ENCODE measurements at regions not wholly inside any gene's neighbourhood (a gene's known extent, or its start where the extent isn't known, plus 50 kb on each side); places are given as distances from the start of the nearest gene placed in this dataset.

GRCh38 chr3:55156851-55157650, 229.2 kb upstream of the LRTM1 start:
- TF ChIP-seq EZH2 (optimal IDR thresholded peaks at IDR 0.05; ENCODE audit: low read depth, low read length) = no peak
- no peak for TF ChIP-seq CTCF (IDR thresholded peaks at IDR 0.05; ENCODE audit: low read length)
- TF ChIP-seq EZH2phosphoT487 (IDR thresholded peaks at IDR 0.05; ENCODE audit: low read length) = no peak
